Stimulated activated CD8-positive, alpha-beta memory T cell treated with anti-CD3 and anti-CD28 coated beads, Interleukin-15, amount 100 ng/mL, for 24 hours (primary cell): ENCODE measurements at regions not wholly inside any gene's neighbourhood (a gene's known extent, or its start where the extent isn't known, plus 50 kb on each side); places are given as distances from the start of the nearest gene placed in this dataset.
"Not testable (repeated sequence)": the region's sequence is repeated elsewhere in the genome, so short reads cannot be mapped to it uniquely, and the experiment has no call there.

Experiments
- DNase-seq: peaks from one replicate; pipeline ENCODE4 v3.0.0-alpha.2; 2020; ENCODE audit warnings: low read depth

- no peak for DNase-seq
These were observed 178.5 kb upstream of the RASGRP1 start for GRCh38 chr15:38743147-38743546.

GRCh38 chr15:38745126-38745525 is 180.5 kb upstream of the RASGRP1 start:
- no peak for DNase-seq

- no peak for DNase-seq
These were observed 181.0 kb upstream of the RASGRP1 start for GRCh38 chr15:38745626-38746025.

GRCh38 chr15:38746211-38746610 is 181.6 kb upstream of the RASGRP1 start:
- no peak for DNase-seq

- DNase-seq = no peak
These were observed 184.1 kb upstream of the RASGRP1 start for GRCh38 chr15:38748710-38749109.

- DNase-seq = no peak
These were observed 186.2 kb upstream of the RASGRP1 start for GRCh38 chr15:38750786-38751185.

GRCh38 chr15:38755718-38756117 is 191.1 kb upstream of the RASGRP1 start:
- no peak for DNase-seq

GRCh38 chr15:38756441-38756840 is 191.8 kb upstream of the RASGRP1 start:
- DNase-seq = no peak

GRCh38 chr15:38758043-38758442 is 193.4 kb upstream of the RASGRP1 start:
- no peak for DNase-seq

GRCh38 chr15:38761681-38762080 is 197.1 kb upstream of the RASGRP1 start:
- DNase-seq = no peak

- no peak for DNase-seq
These were observed 204.4 kb upstream of the RASGRP1 start for GRCh38 chr15:38768970-38769369.

- DNase-seq = no peak
These were observed 204.9 kb upstream of the RASGRP1 start for GRCh38 chr15:38769492-38769891.

- DNase-seq = not testable (repeated sequence)
These were observed 209.5 kb upstream of the RASGRP1 start for GRCh38 chr15:38774076-38774475.

- no peak for DNase-seq
These were observed 216.6 kb upstream of the RASGRP1 start for GRCh38 chr15:38781196-38781595.

- no peak for DNase-seq
These were observed 217.5 kb upstream of the RASGRP1 start for GRCh38 chr15:38782156-38782555.

GRCh38 chr15:38788918-38789317 is 224.3 kb upstream of the RASGRP1 start:
- DNase-seq = no peak

GRCh38 chr15:38789566-38789965 is 225.0 kb upstream of the RASGRP1 start:
- DNase-seq = no peak

GRCh38 chr15:38793206-38793810 is 228.7 kb upstream of the RASGRP1 start:
- no peak for DNase-seq

- DNase-seq = no peak
These were observed 231.0 kb upstream of the RASGRP1 start for GRCh38 chr15:38795471-38796245.

- no peak for DNase-seq
These were observed 232.0 kb upstream of the RASGRP1 start for GRCh38 chr15:38796589-38796988.

GRCh38 chr15:38797506-38797905 is 232.9 kb upstream of the RASGRP1 start:
- DNase-seq = not testable (repeated sequence)

GRCh38 chr15:38799202-38799601 is 234.6 kb upstream of the RASGRP1 start:
- not testable (repeated sequence) for DNase-seq

GRCh38 chr15:38809621-38810020 is 245.0 kb upstream of the RASGRP1 start:
- no peak for DNase-seq

GRCh38 chr15:38810686-38811085 is 246.1 kb upstream of the RASGRP1 start:
- no peak for DNase-seq
